ENCODE measurements at regions not wholly inside any gene's neighbourhood (a gene's known extent, or its start where the extent isn't known, plus 50 kb on each side); places are given as distances from the start of the nearest gene placed in this dataset.

- no peak for DNase-seq (ENCODE audit: low spot score)
Observed at GRCh38 chr13:97631158-97631557, 197.2 kb downstream of the RAP2A start.

GRCh38 chr13:97639236-97639635, 205.3 kb downstream of the RAP2A start:
- DNase-seq (ENCODE audit: low spot score): no peak

GRCh38 chr13:97640268-97640667, 206.3 kb downstream of the RAP2A start:
- DNase-seq (ENCODE audit: low spot score): no peak

GRCh38 chr13:97648171-97648880, 214.4 kb downstream of the RAP2A start:
- no peak for DNase-seq (ENCODE audit: low spot score)

GRCh38 chr13:97648881-97649224, 214.9 kb downstream of the RAP2A start:
- no peak for DNase-seq (ENCODE audit: low spot score)

- no peak for DNase-seq (ENCODE audit: low spot score)
Observed at GRCh38 chr13:97653443-97654140, 219.6 kb downstream of the RAP2A start.

- no peak for DNase-seq (ENCODE audit: low spot score)
Observed at GRCh38 chr13:97654236-97654635, 220.3 kb downstream of the RAP2A start.

GRCh38 chr13:97658556-97658955, 224.6 kb downstream of the RAP2A start:
- no peak for DNase-seq (ENCODE audit: low spot score)

- DNase-seq (ENCODE audit: low spot score): no peak
Observed at GRCh38 chr13:97659602-97660001, 225.6 kb downstream of the RAP2A start.

GRCh38 chr13:97660594-97661260, 226.8 kb downstream of the RAP2A start:
- no peak for DNase-seq (ENCODE audit: low spot score)

GRCh38 chr13:97686594-97686993, 252.6 kb downstream of the RAP2A start:
- no peak for DNase-seq (ENCODE audit: low spot score)

GRCh38 chr13:97692628-97693027, 258.7 kb downstream of the RAP2A start:
- no peak for DNase-seq (ENCODE audit: low spot score)

- DNase-seq (ENCODE audit: low spot score): no peak
Observed at GRCh38 chr13:97695684-97696083, 257.8 kb upstream of the IPO5 start.

GRCh38 chr13:97696921-97697320, 256.6 kb upstream of the IPO5 start:
- no peak for DNase-seq (ENCODE audit: low spot score)

- no peak for DNase-seq (ENCODE audit: low spot score)
Observed at GRCh38 chr13:97700306-97700848, 253.1 kb upstream of the IPO5 start.

GRCh38 chr13:97702614-97703013, 250.9 kb upstream of the IPO5 start:
- DNase-seq (ENCODE audit: low spot score): no peak

GRCh38 chr13:97710797-97711196, 242.7 kb upstream of the IPO5 start:
- DNase-seq (ENCODE audit: low spot score): no peak

GRCh38 chr13:97712770-97713169, 240.7 kb upstream of the IPO5 start:
- no peak for DNase-seq (ENCODE audit: low spot score)

GRCh38 chr13:97715763-97716162, 237.7 kb upstream of the IPO5 start:
- DNase-seq (ENCODE audit: low spot score): no peak

- DNase-seq (ENCODE audit: low spot score): no peak
Observed at GRCh38 chr13:97716746-97717145, 236.7 kb upstream of the IPO5 start.

GRCh38 chr13:97719736-97720135, 233.7 kb upstream of the IPO5 start:
- DNase-seq (ENCODE audit: low spot score): no peak

GRCh38 chr13:97720896-97721295, 232.6 kb upstream of the IPO5 start:
- no peak for DNase-seq (ENCODE audit: low spot score)

GRCh38 chr13:97723655-97724054, 229.8 kb upstream of the IPO5 start:
- DNase-seq (ENCODE audit: low spot score): no peak
